ENCODE measurements at regions not wholly inside any gene's neighbourhood (a gene's known extent, or its start where the extent isn't known, plus 50 kb on each side); places are given as distances from the start of the nearest gene placed in this dataset.

GRCh38 chr16:86088816-86089215 lies 189.9 kb downstream of the IRF8 start:
- TF ChIP-seq POLR2AphosphoS5 (IDR thresholded peaks at IDR 0.05; ENCODE audit: low read depth) (no peak), SPI1 (IDR thresholded peaks at IDR 0.05; ENCODE audit: borderline replicate concordance, low read depth) (no peak), GABPA (IDR thresholded peaks at IDR 0.05; ENCODE audit: low read depth) (no peak), REST (IDR thresholded peaks at IDR 0.05; ENCODE audit: insufficient replicate concordance, low read depth) (no peak), CTCF (IDR thresholded peaks at IDR 0.05; ENCODE audit: insufficient read depth, low read length) (no peak)
- H3K27me3 ChIP-seq (ENCODE audit: insufficient read depth, poor library complexity, severe bottlenecking) = no peaks in the 10 kb centered on the region
- H3K27ac ChIP-seq (replicated peaks) = no peak overlapping the region
- DNase-seq (ENCODE audit: low read depth in 1 of 2, low spot score in 1 of 2) = no peak
- H3K4me3 ChIP-seq (replicated peaks; ENCODE audit: insufficient read depth, low read length) = no peak overlapping the region

GRCh38 chr16:86089334-86089900 lies 190.5 kb downstream of the IRF8 start:
- no peak for DNase-seq (ENCODE audit: low read depth in 1 of 2, low spot score in 1 of 2)
- TF ChIP-seq SPI1 (IDR thresholded peaks at IDR 0.05; ENCODE audit: borderline replicate concordance, low read depth) (no peak), CTCF (IDR thresholded peaks at IDR 0.05; ENCODE audit: insufficient read depth, low read length) (no peak), REST (IDR thresholded peaks at IDR 0.05; ENCODE audit: insufficient replicate concordance, low read depth) (no peak), POLR2AphosphoS5 (IDR thresholded peaks at IDR 0.05; ENCODE audit: low read depth) (no peak), GABPA (IDR thresholded peaks at IDR 0.05; ENCODE audit: low read depth) (no peak)
- no peaks in the 10 kb centered on the region for H3K27me3 ChIP-seq (ENCODE audit: insufficient read depth, poor library complexity, severe bottlenecking)
- H3K27ac ChIP-seq (replicated peaks) = no peak overlapping the region
- H3K4me3 ChIP-seq (replicated peaks; ENCODE audit: insufficient read depth, low read length) = no peak overlapping the region

GRCh38 chr16:86089991-86090390 lies 191.0 kb downstream of the IRF8 start:
- Histone ChIP-seq H3K27me3 (ENCODE audit: insufficient read depth, poor library complexity, severe bottlenecking) (no peaks in the 10 kb centered on the region), H3K4me3 (replicated peaks; ENCODE audit: insufficient read depth, low read length) (no peak overlapping the region), H3K27ac (replicated peaks) (no peak overlapping the region)
- TF ChIP-seq REST (IDR thresholded peaks at IDR 0.05; ENCODE audit: insufficient replicate concordance, low read depth) = no peak
- TF ChIP-seq GABPA (IDR thresholded peaks at IDR 0.05; ENCODE audit: low read depth) = no peak
- no peak for TF ChIP-seq CTCF (IDR thresholded peaks at IDR 0.05; ENCODE audit: insufficient read depth, low read length)
- no peak for TF ChIP-seq POLR2AphosphoS5 (IDR thresholded peaks at IDR 0.05; ENCODE audit: low read depth)
- no peak for TF ChIP-seq SPI1 (IDR thresholded peaks at IDR 0.05; ENCODE audit: borderline replicate concordance, low read depth)
- DNase-seq (ENCODE audit: low read depth in 1 of 2, low spot score in 1 of 2) = peak in 1 of 2 experiments; percentile 26

All from HL-60 (cell line).